SK-N-MC (cell line): ENCODE measurements at regions not wholly inside any gene's neighbourhood (a gene's known extent, or its start where the extent isn't known, plus 50 kb on each side); places are given as distances from the start of the nearest gene placed in this dataset.

ENCODE experiments used
- DNase-seq: peaks from one replicate; pipeline ENCODE4 v3.0.0-alpha.2; 2011; ENCODE audit warnings: low read depth, low spot score
- H3K27ac ChIP-seq: fragments of 200-600 bp; sonication (generic); 2 replicates; pipeline ENCODE4 v1.5.1; 2016; ENCODE audit warnings: mixed run types
- H3K36me3 ChIP-seq: fragments of 200-600 bp; sonication (generic); 2 replicates; pipeline ENCODE4 v1.6.1; 2017; ENCODE audit warnings: antibody characterized with exemption, low read length, mixed read lengths; ENCODE audit not compliant: insufficient read depth
- H3K4me3 ChIP-seq: fragments of 200-600 bp; sonication (generic); 2 replicates; pipeline ENCODE4 v1.5.1; 2016
- H3K9ac ChIP-seq: fragments of 200-600 bp; sonication (generic); 2 replicates; pipeline ENCODE4 v1.8.0; 2017; ENCODE audit warnings: mixed run types, mixed read lengths; ENCODE audit not compliant: insufficient read length
- H3K9me3 ChIP-seq: fragments of 200-600 bp; sonication (generic); 2 replicates; pipeline ENCODE4 v1.6.1; 2017; ENCODE audit warnings: low read depth, mild to moderate bottlenecking, antibody characterized with exemption, low read length, moderate library complexity, mixed read lengths
- EZH2 ChIP-seq: fragments of 200-600 bp; sonication (generic); IDR thresholded peaks from one replicate; pipeline ENCODE4 v1.6.1; 2017; ENCODE audit warnings: antibody characterized with exemption
- FOXP2 ChIP-seq: optimal IDR thresholded peaks from 2 replicates; pipeline ENCODE3; 2011; ENCODE audit warnings: mild to moderate bottlenecking, moderate library complexity; ENCODE audit not compliant: insufficient read depth; ENCODE audit errors: extremely low read length, control extremely low read depth
- POLR2AphosphoS5 ChIP-seq: IDR thresholded peaks from 2 replicates; pipeline ENCODE4 v1.6.1; 2012; ENCODE audit warnings: mild to moderate bottlenecking, low read depth, low read length, borderline replicate concordance

DNA sequence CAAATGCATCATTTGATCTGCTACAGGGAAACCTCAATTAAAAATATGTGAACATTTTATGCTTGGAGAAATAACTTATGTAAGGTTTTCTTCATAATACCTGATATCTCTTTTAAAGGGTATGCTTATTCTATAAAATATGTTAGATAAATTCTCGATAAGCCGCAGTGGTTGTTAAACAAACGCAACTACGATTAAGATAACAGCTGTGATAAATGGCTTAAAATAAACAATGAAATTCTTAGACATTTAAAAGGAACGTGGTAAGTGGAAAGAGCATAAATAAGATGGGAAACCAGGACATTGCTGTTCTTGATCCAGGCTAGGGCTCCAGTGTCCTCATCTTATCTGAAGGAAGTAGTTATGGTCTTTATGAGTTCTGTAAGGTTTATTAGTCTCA is 415.9 kb downstream of the CD83 start:
- Histone ChIP-seq H3K36me3 (no peaks in the 10 kb centered on the region), H3K9ac (no peak overlapping the region), H3K9me3 (no peaks in the 10 kb centered on the region; the same call in 1 of the 2 replicates), H3K4me3 (no peak overlapping the region), H3K27ac (no peak overlapping the region)
- DNase-seq: no peak
- no peak for TF ChIP-seq FOXP2
- no peak for TF ChIP-seq EZH2
- no peak for TF ChIP-seq POLR2AphosphoS5

DNA sequence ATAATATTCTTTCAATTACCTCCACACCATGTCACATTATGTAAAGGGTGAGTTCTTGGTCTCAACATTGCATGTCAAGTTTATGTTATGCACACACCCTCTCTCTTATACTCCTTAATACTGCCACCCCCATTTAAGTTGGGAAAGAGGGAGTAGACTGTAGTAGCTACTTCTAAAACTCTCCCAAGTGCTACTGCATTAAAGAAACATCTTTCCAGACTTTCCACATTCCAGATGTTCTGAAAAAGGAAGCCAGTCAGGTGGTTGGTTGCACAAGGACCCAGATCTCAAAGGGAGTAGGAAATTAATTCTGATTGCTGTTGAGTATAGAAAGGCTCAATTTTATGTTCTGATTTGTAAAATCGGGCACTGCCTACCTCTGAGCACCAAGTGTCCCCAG is 419.5 kb downstream of the CD83 start:
- TF ChIP-seq POLR2AphosphoS5 (no peak), FOXP2 (no peak), EZH2 (no peak)
- Histone ChIP-seq H3K36me3 (no peaks in the 10 kb centered on the region), H3K9ac (no peak overlapping the region), H3K27ac (no peak overlapping the region), H3K9me3 (no peaks in the 10 kb centered on the region; the same call in 1 of the 2 replicates), H3K4me3 (no peak overlapping the region)
- no peak for DNase-seq

GRCh38 chr6:14540276-14540675 is 422.7 kb downstream of the CD83 start:
- Histone ChIP-seq H3K36me3 (no peaks in the 10 kb centered on the region), H3K9me3 (no peaks in the 10 kb centered on the region; the same call in 1 of the 2 replicates), H3K27ac (no peak overlapping the region), H3K4me3 (no peak overlapping the region), H3K9ac (no peak overlapping the region)
- no peak for DNase-seq
- TF ChIP-seq EZH2: no peak
- no peak for TF ChIP-seq FOXP2
- TF ChIP-seq POLR2AphosphoS5: no peak

GRCh38 chr6:14540810-14541540 is 423.4 kb downstream of the CD83 start:
- Histone ChIP-seq H3K27ac (no peak overlapping the region), H3K9me3 (no peaks in the 10 kb centered on the region; the same call in 1 of the 2 replicates), H3K4me3 (no peak overlapping the region), H3K9ac (no peak overlapping the region), H3K36me3 (no peaks in the 10 kb centered on the region)
- DNase-seq: no peak
- TF ChIP-seq EZH2 (no peak), POLR2AphosphoS5 (no peak), FOXP2 (no peak)

- Histone ChIP-seq H3K27ac (no peak overlapping the region), H3K9ac (no peak overlapping the region), H3K9me3 (no peaks in the 10 kb centered on the region), H3K4me3 (no peak overlapping the region), H3K36me3 (no peaks in the 10 kb centered on the region)
- TF ChIP-seq EZH2: no peak
- no peak for TF ChIP-seq POLR2AphosphoS5
- no peak for TF ChIP-seq FOXP2
- DNase-seq: no peak
Measured at GRCh38 chr6:14542670-14543366, 425.2 kb downstream of the CD83 start.

DNA sequence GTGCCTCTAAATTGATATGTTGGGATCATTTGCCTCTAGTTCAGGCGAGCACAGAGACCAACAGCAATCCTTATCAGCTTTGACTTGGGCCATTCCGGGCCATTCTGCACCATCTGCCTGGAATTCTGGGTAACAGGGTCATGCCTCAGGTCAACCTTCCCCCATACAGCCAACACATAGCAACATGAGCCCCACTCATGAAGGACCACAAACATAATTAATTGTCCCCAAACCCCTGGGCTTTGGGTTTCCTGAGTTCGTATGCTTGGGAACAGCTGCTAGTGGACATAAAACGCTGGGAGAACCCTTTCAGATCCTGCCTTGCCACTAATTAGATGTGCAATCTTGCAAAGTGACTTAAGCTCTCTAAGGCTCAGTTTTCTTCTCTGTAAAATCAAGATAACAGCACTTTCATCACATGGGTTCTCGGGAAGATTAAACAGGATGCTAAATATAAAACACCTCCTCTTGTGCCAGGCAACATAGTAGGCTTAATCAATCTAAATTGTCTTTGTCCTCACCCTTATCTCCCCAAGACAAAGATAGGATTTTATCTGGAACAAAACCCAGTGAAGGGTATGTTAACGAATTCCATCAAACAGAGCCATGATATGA is 426.5 kb downstream of the CD83 start:
- H3K4me3 ChIP-seq: no peak overlapping the region
- TF ChIP-seq EZH2 (no peak), FOXP2 (no peak), POLR2AphosphoS5 (no peak)
- H3K9me3 ChIP-seq: no peaks in the 10 kb centered on the region
- H3K36me3 ChIP-seq: no peaks in the 10 kb centered on the region
- H3K9ac ChIP-seq: no peak overlapping the region
- DNase-seq: no peak
- H3K27ac ChIP-seq: no peak overlapping the region

- no peak for DNase-seq
- H3K9ac ChIP-seq: no peak overlapping the region
- H3K9me3 ChIP-seq: no peaks in the 10 kb centered on the region
- TF ChIP-seq FOXP2: no peak
- no peak for TF ChIP-seq POLR2AphosphoS5
- no peak for TF ChIP-seq EZH2
- H3K4me3 ChIP-seq: no peak overlapping the region
- no peak overlapping the region for H3K27ac ChIP-seq
- H3K36me3 ChIP-seq: no peaks in the 10 kb centered on the region
Measured at GRCh38 chr6:14544666-14545065, 427.1 kb downstream of the CD83 start.

DNA sequence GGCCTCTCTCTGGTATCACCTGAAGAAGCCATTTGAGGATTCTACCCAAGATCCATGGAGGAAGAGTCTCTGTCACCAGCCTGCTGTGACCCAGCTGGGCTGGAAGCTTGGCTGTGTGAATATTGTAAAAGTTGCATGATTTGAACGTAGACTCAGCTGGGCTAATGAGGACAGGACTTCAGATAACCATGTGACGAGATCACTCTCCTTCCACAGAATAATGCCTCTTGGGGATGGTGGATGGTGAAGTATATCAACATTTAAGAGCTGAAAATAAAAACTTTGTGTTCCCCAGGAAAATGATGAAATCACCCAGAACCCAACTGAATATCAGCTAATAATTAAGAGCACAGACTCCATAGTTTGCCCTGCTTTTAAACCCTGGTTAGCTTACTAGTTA is 427.9 kb downstream of the CD83 start:
- H3K9ac ChIP-seq: no peak overlapping the region
- no peak overlapping the region for H3K4me3 ChIP-seq
- DNase-seq: no peak
- H3K27ac ChIP-seq: no peak overlapping the region
- no peaks in the 10 kb centered on the region for H3K9me3 ChIP-seq
- no peaks in the 10 kb centered on the region for H3K36me3 ChIP-seq
- TF ChIP-seq EZH2 (no peak), FOXP2 (no peak), POLR2AphosphoS5 (no peak)
